Karpas-422 (cell line): ENCODE measurements at regions not wholly inside any gene's neighbourhood (a gene's known extent, or its start where the extent isn't known, plus 50 kb on each side); places are given as distances from the start of the nearest gene placed in this dataset.
"Not testable (repeated sequence)": the region's sequence is repeated elsewhere in the genome, so short reads cannot be mapped to it uniquely, and the experiment has no call there.

Source experiments
- DNase-seq: peaks from one replicate; pipeline ENCODE4 v3.0.0-alpha.2; 2015
- H2AFZ ChIP-seq: fragments of 200-600 bp; sonication (generic); 2 replicates; pipeline ENCODE4 v1.6.1; 2014; ENCODE audit warnings: antibody characterized with exemption, low read length, mixed read lengths
- H3K27ac ChIP-seq: fragments of 200-600 bp; sonication (generic); 2 replicates; pipeline ENCODE4 v1.5.1; 2014; ENCODE audit warnings: mild to moderate bottlenecking, low read length, moderate library complexity
- H3K27me3 ChIP-seq: fragments of 200-600 bp; sonication (generic); 2 replicates; pipeline ENCODE4 v1.6.1; 2014; ENCODE audit warnings: low read length, mixed read lengths
- H3K36me3 ChIP-seq: fragments of 200-600 bp; sonication (generic); 2 replicates; pipeline ENCODE4 v1.6.1; 2014; ENCODE audit warnings: low read length, mixed read lengths; ENCODE audit not compliant: insufficient read depth
- H3K4me1 ChIP-seq: fragments of 200-600 bp; sonication (generic); 2 replicates; pipeline ENCODE4 v1.6.1; 2014; ENCODE audit warnings: mild to moderate bottlenecking, low read length, mixed read lengths
- H3K4me2 ChIP-seq: fragments of 200-600 bp; sonication (generic); 2 replicates; pipeline ENCODE4 v1.6.1; 2014; ENCODE audit warnings: low read length, low read depth, mild to moderate bottlenecking; ENCODE audit not compliant: poor library complexity, severe bottlenecking
- H3K4me3 ChIP-seq: fragments of 200-600 bp; sonication (generic); 2 replicates; pipeline ENCODE4 v1.5.1; 2014; ENCODE audit warnings: mild to moderate bottlenecking, antibody characterized with exemption, low read length, mixed read lengths
- H3K79me2 ChIP-seq: fragments of 200-600 bp; sonication (generic); 2 replicates; pipeline ENCODE4 v1.6.1; 2014; ENCODE audit warnings: mild to moderate bottlenecking, low read length, mixed read lengths
- H3K9ac ChIP-seq: fragments of 200-600 bp; sonication (generic); 2 replicates; pipeline ENCODE4 v1.6.0; 2014; ENCODE audit warnings: low read length
- H3K9me2 ChIP-seq: fragments of 200-600 bp; sonication (generic), shearing (Covaris generic); replicated peaks from 2 replicates; pipeline ENCODE4 v1.6.0; 2014; ENCODE audit warnings: mild to moderate bottlenecking, low read length, moderate library complexity; ENCODE audit not compliant: insufficient read depth
- H3K9me3 ChIP-seq: fragments of 300-700, 200-600 bp; sonication (generic); 2 replicates; pipeline ENCODE4 v1.6.1; 2014; ENCODE audit warnings: low read length, mixed read lengths
- H4K20me1 ChIP-seq: fragments of 200-600 bp; sonication (generic); 2 replicates; pipeline ENCODE4 v1.6.1; 2014; ENCODE audit warnings: mild to moderate bottlenecking, antibody characterized with exemption, low read length, low read depth; ENCODE audit not compliant: insufficient read depth

DNA sequence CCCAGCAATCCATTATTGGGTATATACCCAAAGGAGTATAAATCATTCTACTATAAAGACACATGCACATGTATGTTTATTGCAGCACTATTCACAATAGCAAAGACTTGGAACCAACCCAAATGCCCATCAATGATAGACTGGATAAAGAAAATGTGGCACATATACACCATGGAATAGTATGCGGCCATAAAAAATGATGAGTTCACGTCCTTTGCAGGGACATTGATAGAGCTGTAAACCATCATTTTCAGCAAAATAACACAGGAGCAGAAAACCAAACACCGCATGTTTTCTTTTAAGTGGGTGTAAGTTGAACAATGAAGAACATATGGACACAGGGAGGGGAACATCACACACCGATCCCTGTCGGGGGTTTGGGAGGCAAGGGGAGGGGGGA lies 56.7 kb downstream of the PALS2 start:
- H2AFZ ChIP-seq, H4K20me1 ChIP-seq, H3K4me3 ChIP-seq, H3K9ac ChIP-seq, H3K9me3 ChIP-seq, H3K4me1 ChIP-seq, H3K4me2 ChIP-seq, H3K79me2 ChIP-seq, H3K27ac ChIP-seq, H3K9me2 ChIP-seq, H3K36me3 ChIP-seq, H3K27me3 ChIP-seq, DNase-seq: not testable (repeated sequence)

DNA sequence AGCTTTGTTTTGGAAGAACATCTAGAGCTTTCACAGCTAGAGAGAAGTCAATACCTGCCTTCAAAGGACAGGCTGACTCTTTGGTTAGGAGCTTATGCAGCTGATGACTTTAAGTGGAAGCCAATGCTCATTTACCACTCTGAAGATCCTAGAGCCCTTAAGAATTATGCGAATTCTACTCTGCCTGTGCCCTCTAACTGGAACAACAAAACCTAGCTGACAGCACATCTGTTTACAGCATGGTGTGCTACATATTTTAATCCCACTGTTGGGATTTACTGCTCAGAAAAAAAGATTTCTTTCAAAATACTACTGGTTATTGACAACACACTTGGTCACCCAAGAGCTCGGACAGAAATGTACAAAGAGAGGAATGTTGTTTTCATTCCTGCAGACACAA lies 57.3 kb downstream of the PALS2 start:
- DNase-seq: no peak
- Histone ChIP-seq H3K9me2 (no peaks in the 10 kb centered on the region), H2AFZ (no peak overlapping the region), H3K79me2 (no peaks in the 10 kb centered on the region), H3K4me2 (no peak overlapping the region), H4K20me1 (no peaks in the 10 kb centered on the region), H3K4me1 (no peaks in the 10 kb centered on the region), H3K27ac (no peak overlapping the region), H3K4me3 (no peak overlapping the region), H3K9me3 (no peaks in the 10 kb centered on the region), H3K36me3 (no peaks in the 10 kb centered on the region), H3K27me3 (no peaks in the 10 kb centered on the region), H3K9ac (no peak overlapping the region)

DNA sequence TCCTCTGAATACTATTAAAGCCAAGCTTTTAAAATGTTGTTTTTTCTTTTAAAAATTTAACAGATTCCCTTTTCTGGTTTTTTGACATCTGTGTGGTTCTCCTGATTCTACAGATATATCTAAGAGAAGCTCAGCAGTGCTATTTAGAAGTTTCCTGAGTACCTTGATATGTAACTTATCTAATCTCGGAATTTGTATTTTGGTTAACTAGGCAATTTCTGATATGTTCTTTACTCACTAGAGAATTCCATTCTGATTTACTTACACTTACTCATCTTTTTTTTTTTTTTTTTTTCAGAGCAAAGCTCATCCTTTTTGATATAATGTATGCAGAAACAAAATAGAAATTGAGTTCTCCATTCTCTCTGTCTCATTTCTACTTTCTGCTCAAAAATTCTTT lies 63.8 kb downstream of the PALS2 start:
- no peak overlapping the region for H3K27ac ChIP-seq
- no peaks in the 10 kb centered on the region for H3K4me1 ChIP-seq
- no peaks in the 10 kb centered on the region for H4K20me1 ChIP-seq
- no peak overlapping the region for H3K4me3 ChIP-seq
- no peaks in the 10 kb centered on the region for H3K36me3 ChIP-seq
- H3K27me3 ChIP-seq: no peaks in the 10 kb centered on the region
- no peak overlapping the region for H3K4me2 ChIP-seq
- H3K9me3 ChIP-seq: no peaks in the 10 kb centered on the region
- no peaks in the 10 kb centered on the region for H3K9me2 ChIP-seq
- H2AFZ ChIP-seq: no peak overlapping the region
- no peak for DNase-seq
- no peak overlapping the region for H3K9ac ChIP-seq
- H3K79me2 ChIP-seq: no peaks in the 10 kb centered on the region

DNA sequence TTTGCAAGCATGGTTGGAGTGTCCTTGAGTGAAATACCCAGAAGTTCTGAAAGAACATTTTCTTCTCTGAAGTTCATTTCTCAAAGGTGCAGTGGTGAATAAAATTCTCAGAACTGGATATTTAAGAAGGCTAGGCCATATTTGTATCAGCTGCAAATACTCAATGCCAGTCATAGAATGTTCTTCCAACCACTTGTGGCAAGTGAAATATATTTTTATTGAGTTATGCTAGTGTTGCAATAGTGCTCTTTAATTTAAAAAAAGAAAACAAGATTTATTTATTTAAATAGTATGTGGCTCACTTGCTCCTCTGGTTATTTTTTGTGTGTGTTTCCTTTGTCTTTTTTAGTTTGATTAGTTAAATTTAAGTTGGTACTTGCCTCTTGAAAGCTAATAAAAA lies 64.5 kb downstream of the PALS2 start:
- H3K9ac ChIP-seq: no peak overlapping the region
- DNase-seq: no peak
- no peak overlapping the region for H3K27ac ChIP-seq
- H3K4me3 ChIP-seq: no peak overlapping the region
- H3K4me1 ChIP-seq: no peaks in the 10 kb centered on the region
- H3K4me2 ChIP-seq: no peak overlapping the region
- no peaks in the 10 kb centered on the region for H3K9me2 ChIP-seq
- no peaks in the 10 kb centered on the region for H3K9me3 ChIP-seq
- H2AFZ ChIP-seq: no peak overlapping the region
- H4K20me1 ChIP-seq: no peaks in the 10 kb centered on the region
- H3K79me2 ChIP-seq: no peaks in the 10 kb centered on the region
- H3K27me3 ChIP-seq: no peaks in the 10 kb centered on the region
- H3K36me3 ChIP-seq: no peaks in the 10 kb centered on the region

DNA sequence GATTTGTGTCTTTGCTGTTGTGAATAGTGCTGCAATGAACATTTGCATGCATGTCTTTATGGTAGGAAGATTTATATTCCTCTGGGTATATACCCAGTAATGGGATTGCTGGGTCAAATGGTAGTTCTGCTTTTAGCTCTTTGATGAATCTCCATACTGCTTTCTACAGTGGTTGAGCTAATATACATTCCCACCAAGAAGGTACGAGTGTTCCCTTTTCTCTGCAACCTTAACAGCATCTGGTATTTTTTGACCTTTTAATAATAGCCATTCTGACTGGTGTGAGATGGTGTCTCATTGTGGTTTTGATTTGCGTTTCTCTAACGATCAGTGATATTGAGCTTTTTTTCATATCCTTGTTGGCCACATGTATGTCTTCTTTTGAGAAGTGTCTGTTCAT lies 71.3 kb downstream of the PALS2 start:
- H3K4me3 ChIP-seq: not testable (repeated sequence)

More for the DNA sequence above, 71.3 kb downstream of the PALS2 start:
- not testable (repeated sequence) for H3K9me2 ChIP-seq, H3K9me3 ChIP-seq, H4K20me1 ChIP-seq, DNase-seq, H2AFZ ChIP-seq, H3K27me3 ChIP-seq, H3K36me3 ChIP-seq, H3K9ac ChIP-seq, H3K79me2 ChIP-seq
- peaks cover 12% of the 10 kb centered on the region for H3K4me1 ChIP-seq
- peak overlapping the region; percentile 36; the same call in 1 of the 2 replicates for H3K27ac ChIP-seq
- peak overlapping the region; percentile 44 for H3K4me2 ChIP-seq
